ENCODE measurements at regions not wholly inside any gene's neighbourhood (a gene's known extent, or its start where the extent isn't known, plus 50 kb on each side); places are given as distances from the start of the nearest gene placed in this dataset.

- no peak for TF ChIP-seq CTCF (IDR thresholded peaks at IDR 0.05)
- no peak for TF ChIP-seq POLR2A (IDR thresholded peaks at IDR 0.05)
Measured at GRCh38 chr5:158303275-158303674, 444.3 kb upstream of the CLINT1 start.
